ENCODE measurements at regions not wholly inside any gene's neighbourhood (a gene's known extent, or its start where the extent isn't known, plus 50 kb on each side); places are given as distances from the start of the nearest gene placed in this dataset.

GRCh38 chr1:69406244-69406643 is 161.5 kb upstream of the LRRC7 start:
- Histone ChIP-seq H3K4me3 (no peak overlapping the region), H3K4me1 (no peaks in the 10 kb centered on the region), H3K27me3 (no peaks in the 10 kb centered on the region), H3K36me3 (no peaks in the 10 kb centered on the region), H3K9me3 (no peaks in the 10 kb centered on the region), H3K27ac (no peak overlapping the region)
- 83 to 88% methylated on average over 3 of the region's 3 CpGs for WGBS, 2 donors
- TF ChIP-seq EP300 (IDR thresholded peaks at IDR 0.05) (no peak), POLR2A (IDR thresholded peaks at IDR 0.05) (no peak), CTCF (IDR thresholded peaks at IDR 0.05) (no peak)
- no peak for DNase-seq (ENCODE audit: low spot score in 2 of 2)

- Histone ChIP-seq H3K9me3 (peaks cover 0 to 5% (median 0%) of the 10 kb centered on the region in 4 donors), H3K4me1 (no peaks in the 10 kb centered on the region), H3K36me3 (no peaks in the 10 kb centered on the region), H3K4me3 (no peak overlapping the region), H3K27ac (no peak overlapping the region), H3K27me3 (no peaks in the 10 kb centered on the region)
- TF ChIP-seq CTCF (IDR thresholded peaks at IDR 0.05) (no peak), POLR2A (IDR thresholded peaks at IDR 0.05) (no peak), EP300 (IDR thresholded peaks at IDR 0.05) (no peak)
- DNase-seq (ENCODE audit: low spot score in 2 of 2): no peak
- 83 to 91% methylated on average over 3 of the region's 3 CpGs for WGBS, 2 donors
These were observed 157.8 kb upstream of the LRRC7 start for GRCh38 chr1:69409731-69410456.

GRCh38 chr1:69410457-69410850 is 157.3 kb upstream of the LRRC7 start:
- H3K9me3 ChIP-seq: peaks cover 0 to 5% (median 0%) of the 10 kb centered on the region in 4 donors
- WGBS, 2 donors: 88 to 96% methylated on average over 3 of the region's 3 CpGs
- no peak for DNase-seq (ENCODE audit: low spot score in 2 of 2)

GRCh38 chr1:69410893-69411292 is 156.8 kb upstream of the LRRC7 start:
- DNase-seq (ENCODE audit: low spot score in 2 of 2): no peak
- no peaks in the 10 kb centered on the region for H3K36me3 ChIP-seq
- no peak overlapping the region for H3K4me3 ChIP-seq
- H3K27ac ChIP-seq: no peak overlapping the region
- H3K9me3 ChIP-seq: peaks cover 0 to 5% (median 0%) of the 10 kb centered on the region in 4 donors
- no peak for TF ChIP-seq CTCF (IDR thresholded peaks at IDR 0.05)
- no peak for TF ChIP-seq EP300 (IDR thresholded peaks at IDR 0.05)
- H3K27me3 ChIP-seq: no peaks in the 10 kb centered on the region
- no peaks in the 10 kb centered on the region for H3K4me1 ChIP-seq
- WGBS, 2 donors: 78 to 90% methylated on average over 2 of the region's 2 CpGs

More at GRCh38 chr1:69410457-69410850, 157.3 kb upstream of the LRRC7 start:
- Histone ChIP-seq H3K36me3 (no peaks in the 10 kb centered on the region), H3K27ac (no peak overlapping the region), H3K4me1 (no peaks in the 10 kb centered on the region), H3K4me3 (no peak overlapping the region), H3K27me3 (no peaks in the 10 kb centered on the region)
- no peak for TF ChIP-seq EP300 (IDR thresholded peaks at IDR 0.05)
- no peak for TF ChIP-seq CTCF (IDR thresholded peaks at IDR 0.05)
- no peak for TF ChIP-seq POLR2A (IDR thresholded peaks at IDR 0.05)

GRCh38 chr1:69411617-69412016 is 156.1 kb upstream of the LRRC7 start:
- no peaks in the 10 kb centered on the region for H3K27me3 ChIP-seq
- no peak for DNase-seq (ENCODE audit: low spot score in 2 of 2)
- H3K36me3 ChIP-seq: no peaks in the 10 kb centered on the region
- no peak overlapping the region for H3K4me3 ChIP-seq
- no peak overlapping the region for H3K27ac ChIP-seq
- H3K9me3 ChIP-seq: peaks cover 0 to 5% (median 0%) of the 10 kb centered on the region in 4 donors
- H3K4me1 ChIP-seq: no peaks in the 10 kb centered on the region
- TF ChIP-seq POLR2A (IDR thresholded peaks at IDR 0.05) (no peak), CTCF (IDR thresholded peaks at IDR 0.05) (no peak), EP300 (IDR thresholded peaks at IDR 0.05) (no peak)
